ENCODE measurements at regions not wholly inside any gene's neighbourhood (a gene's known extent, or its start where the extent isn't known, plus 50 kb on each side); places are given as distances from the start of the nearest gene placed in this dataset.

- TF ChIP-seq POLR2A (IDR thresholded peaks at IDR 0.05) (no peak), CTCF (IDR thresholded peaks at IDR 0.05) (no peak)
Observed at GRCh38 chr10:52683776-52684175, 88.8 kb downstream of the MBL2 start.

Data from vagina (tissue), 2 donors.